HCT116 (cell line): ENCODE measurements at regions not wholly inside any gene's neighbourhood (a gene's known extent, or its start where the extent isn't known, plus 50 kb on each side); places are given as distances from the start of the nearest gene placed in this dataset.

Experiments
- ATAC-seq: fragments of 200-7000 bp; cut with Tn5 transposase; 2 replicates; pipeline ENCODE4 v1.9.1; 2020; ENCODE audit warnings: mild to moderate bottlenecking, moderate library complexity
- BruUV-seq: library from RNA; stranded (reverse); fragments of 400-500 nt; replicated peaks from 2 replicates; lab custom pipeline; 2021; lab: Mats Ljungman, UMichigan
- CTCF ChIA-PET: fragments of 300-600 bp; sonication (Branson Sonifier 250); formaldehyde crosslinking; loops from one replicate; lab custom pipeline; 2021; ENCODE audit warnings: antibody characterized with exemption; lab: Charles Lee
- POLR2A ChIA-PET: fragments of 300-600, 350-600 bp; sonication (Branson Sonifier 250); formaldehyde crosslinking; loops from one replicate; lab custom pipeline; 2021; ENCODE audit warnings: antibody characterized with exemption; lab: Charles Lee
- RAD21 ChIA-PET, 2 experiments: fragments of 300-600 bp; sonication (Branson Sonifier 250); formaldehyde crosslinking; loops; one replicate each; lab custom pipeline; 2023; ENCODE audit warnings: low total read pairs in 2 of 2; ENCODE audit not compliant: uncharacterized antibody in 2 of 2, unreplicated experiment in 2 of 2, low non-redundant PET in 1 of 2; lab: Charles Lee
- DNase-seq: peaks from one replicate; pipeline ENCODE4 v3.0.0-alpha.2; 2010; ENCODE audit warnings: low read depth, low spot score
- H2AFZ ChIP-seq: fragments of 200-600 bp; shearing (Covaris generic), sonication (generic); 2 replicates; pipeline ENCODE4 v1.6.1; 2017; ENCODE audit warnings: low read depth, mixed run types, mixed read lengths, antibody characterized with exemption, low read length; ENCODE audit not compliant: poor library complexity, severe bottlenecking
- H3K27ac ChIP-seq: 2 replicates; pipeline ENCODE4 v1.5.1; 2012; ENCODE audit warnings: low read depth, low read length
- H3K27me3 ChIP-seq: fragments of 200-600 bp; sonication (generic); 2 replicates; pipeline ENCODE4 v1.6.1; 2016; ENCODE audit warnings: mixed run types, low read length, mixed read lengths; ENCODE audit not compliant: insufficient read depth
- H3K36me3 ChIP-seq, 2 experiments: fragments of 200-500 bp in 1 of 2; fragments of 200-600 bp in 1 of 2; sonication (Bioruptor generic) in 1 of 2; sonication (generic) in 1 of 2; 2 replicates each; pipeline versions ENCODE4 v1.5.1 to v1.6.1; 2014 to 2016; ENCODE audit warnings: low read length in 2 of 2, inconsistent platforms in 1 of 2, mixed read lengths in 1 of 2, mixed run types in 1 of 2; ENCODE audit not compliant: insufficient read depth in 2 of 2, control insufficient read depth in 1 of 2
- H3K4me1 ChIP-seq, 2 experiments: fragments of 200-600 bp in 1 of 2; sonication (generic) in 1 of 2; 2 replicates each; pipeline versions ENCODE4 v1.5.1 to v1.6.1; 2012 to 2017; ENCODE audit warnings: low read length in 2 of 2, inconsistent platforms in 1 of 2, mild to moderate bottlenecking in 1 of 2, mixed read lengths in 1 of 2, mixed run types in 1 of 2, moderate library complexity in 1 of 2; ENCODE audit not compliant: insufficient read depth in 2 of 2, control insufficient read depth in 1 of 2
- H3K4me2 ChIP-seq: fragments of 200-600 bp; sonication (generic); 2 replicates; pipeline ENCODE4 v1.6.1; 2017; ENCODE audit warnings: mixed run types, low read length, mixed read lengths
- H3K4me3 ChIP-seq, 2 experiments: fragments of 200-600 bp in 1 of 2; sonication (generic) in 1 of 2; replicated peaks in 1 of 2; 2 replicates each; pipeline ENCODE4 v1.5.1; 2011 to 2016; ENCODE audit warnings: low read length in 2 of 2, control low read depth in 1 of 2, low read depth in 1 of 2, mild to moderate bottlenecking in 1 of 2, mixed read lengths in 1 of 2, mixed run types in 1 of 2
- H3K79me2 ChIP-seq: fragments of 200-600 bp; sonication (generic); 2 replicates; pipeline ENCODE4 v1.6.1; 2017; ENCODE audit warnings: mild to moderate bottlenecking, mixed run types, low read length, moderate library complexity, mixed read lengths; ENCODE audit not compliant: insufficient read depth
- H3K9ac ChIP-seq: fragments of 200-600 bp; sonication (generic); 2 replicates; pipeline ENCODE4 v1.6.1; 2016; ENCODE audit warnings: low read length, mixed read lengths
- H3K9me2 ChIP-seq: fragments of 200-600 bp; sonication (generic), shearing (Covaris generic); 2 replicates; pipeline ENCODE4 v1.6.1; 2017; ENCODE audit warnings: mixed run types, mild to moderate bottlenecking, moderate library complexity; ENCODE audit not compliant: insufficient read depth
- H3K9me3 ChIP-seq, 2 experiments: fragments of 200-500 bp in 1 of 2; fragments of 200-600 bp in 1 of 2; sonication (Bioruptor generic) in 1 of 2; sonication (generic) in 1 of 2; 2 replicates each; pipeline ENCODE4 v1.6.1; 2014 to 2017; ENCODE audit warnings: low read length in 2 of 2, mixed read lengths in 2 of 2, inconsistent platforms in 1 of 2, low read depth in 1 of 2, mild to moderate bottlenecking in 1 of 2, mixed run types in 1 of 2, moderate library complexity in 1 of 2; ENCODE audit not compliant: control insufficient read depth in 1 of 2, insufficient read depth in 1 of 2
- H4K20me1 ChIP-seq: fragments of 200-600 bp; sonication (generic), shearing (Covaris generic); 2 replicates; pipeline ENCODE4 v1.6.1; 2017; ENCODE audit warnings: mixed run types, mild to moderate bottlenecking, moderate library complexity; ENCODE audit not compliant: insufficient read depth
- EGR1 ChIP-seq: IDR thresholded peaks from 2 replicates; pipeline ENCODE4 v1.6.1; 2012; ENCODE audit warnings: low read depth
- EZH2phosphoT487 ChIP-seq: fragments of 200-600 bp; IDR thresholded peaks from 2 replicates; pipeline ENCODE4 v1.6.1; 2018; ENCODE audit warnings: antibody characterized with exemption, borderline replicate concordance
- POLR2A ChIP-seq: IDR thresholded peaks from 2 replicates; pipeline ENCODE4 v1.7.0; 2011; ENCODE audit warnings: borderline replicate concordance; ENCODE audit not compliant: insufficient read depth, insufficient read length; ENCODE audit errors: extremely low read depth
- RAD21 ChIP-seq: IDR thresholded peaks from 2 replicates; pipeline ENCODE4 v1.6.1; 2012; ENCODE audit warnings: low read depth, mild to moderate bottlenecking
- SP1 ChIP-seq: IDR thresholded peaks from 2 replicates; pipeline ENCODE4 v1.6.1; 2012; ENCODE audit warnings: low read depth
- TCF7L2 ChIP-seq: IDR thresholded peaks from 2 replicates; pipeline ENCODE4 v1.7.0; 2011; ENCODE audit warnings: borderline replicate concordance, inconsistent platforms; ENCODE audit not compliant: insufficient read depth, insufficient read length; ENCODE audit errors: extremely low read depth
- YY1 ChIP-seq: IDR thresholded peaks from 2 replicates; pipeline ENCODE4 v1.6.1; 2011; ENCODE audit warnings: low read length, low read depth, moderate library complexity, mild to moderate bottlenecking; ENCODE audit not compliant: insufficient replicate concordance; ENCODE audit errors: extremely low read depth
- intact Hi-C: fragments of 100-400 bp; cut with micrococcal nuclease; formaldehyde crosslinking; loops from 2 replicates; pipeline ENCODE4 v1.10.0; 2022
- TF ChIP-seq, protein P1 (sequence below): IDR thresholded peaks from 2 replicates; pipeline ENCODE4 v1.6.1; 2011; ENCODE audit warnings: mild to moderate bottlenecking, low read length, moderate library complexity; ENCODE audit not compliant: insufficient replicate concordance; ENCODE audit errors: extremely low read depth
- TF ChIP-seq, protein P2 (sequence below): IDR thresholded peaks from 2 replicates; pipeline ENCODE4 v1.6.1; 2012

GRCh38 chr10:11395161-11395560 is 216.3 kb downstream of the USP6NL start:
- H3K36me3 ChIP-seq, result no peaks in the 10 kb centered on the region
- no peaks in the 10 kb centered on the region for H3K9me3 ChIP-seq
- DNase-seq (no peak), ATAC-seq (no peak)
- no peaks in the 10 kb centered on the region for H4K20me1 ChIP-seq
- no peaks in the 10 kb centered on the region for H3K79me2 ChIP-seq
- H3K4me3 ChIP-seq, result no peak overlapping the region
- ChIA-PET CTCF (interaction anchor here (1.3 kb wide), 1 partner anchor 29 kb away, joined by 3 read pairs; no protein-coding TSS in a partner anchor), RAD21 (no interaction called here), POLR2A (no interaction called here)
- H3K4me1 ChIP-seq, result no peaks in the 10 kb centered on the region
- no peaks in the 10 kb centered on the region for H3K9me2 ChIP-seq
- no TSS peak for BruUV-seq
- peaks cover 14% of the 10 kb centered on the region for H3K27me3 ChIP-seq
- no peak for TF ChIP-seq EZH2phosphoT487
- TF ChIP-seq, protein P1, sequence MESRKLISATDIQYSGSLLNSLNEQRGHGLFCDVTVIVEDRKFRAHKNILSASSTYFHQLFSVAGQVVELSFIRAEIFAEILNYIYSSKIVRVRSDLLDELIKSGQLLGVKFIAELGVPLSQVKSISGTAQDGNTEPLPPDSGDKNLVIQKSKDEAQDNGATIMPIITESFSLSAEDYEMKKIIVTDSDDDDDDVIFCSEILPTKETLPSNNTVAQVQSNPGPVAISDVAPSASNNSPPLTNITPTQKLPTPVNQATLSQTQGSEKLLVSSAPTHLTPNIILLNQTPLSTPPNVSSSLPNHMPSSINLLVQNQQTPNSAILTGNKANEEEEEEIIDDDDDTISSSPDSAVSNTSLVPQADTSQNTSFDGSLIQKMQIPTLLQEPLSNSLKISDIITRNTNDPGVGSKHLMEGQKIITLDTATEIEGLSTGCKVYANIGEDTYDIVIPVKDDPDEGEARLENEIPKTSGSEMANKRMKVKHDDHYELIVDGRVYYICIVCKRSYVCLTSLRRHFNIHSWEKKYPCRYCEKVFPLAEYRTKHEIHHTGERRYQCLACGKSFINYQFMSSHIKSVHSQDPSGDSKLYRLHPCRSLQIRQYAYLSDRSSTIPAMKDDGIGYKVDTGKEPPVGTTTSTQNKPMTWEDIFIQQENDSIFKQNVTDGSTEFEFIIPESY, result no peak
- TF ChIP-seq RAD21, result no peak
- no peak for TF ChIP-seq POLR2A
- TF ChIP-seq, protein P2, sequence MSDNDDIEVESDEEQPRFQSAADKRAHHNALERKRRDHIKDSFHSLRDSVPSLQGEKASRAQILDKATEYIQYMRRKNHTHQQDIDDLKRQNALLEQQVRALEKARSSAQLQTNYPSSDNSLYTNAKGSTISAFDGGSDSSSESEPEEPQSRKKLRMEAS, result no peak
- TF ChIP-seq TCF7L2, result no peak
- TF ChIP-seq YY1, result no peak
- no peak for TF ChIP-seq SP1
- TF ChIP-seq EGR1, result no peak
- H3K9ac ChIP-seq, result no peak overlapping the region
- no peak overlapping the region for H3K27ac ChIP-seq
- H2AFZ ChIP-seq, result no peak overlapping the region
- intact Hi-C loops, result no loop called here
- no peak overlapping the region for H3K4me2 ChIP-seq
